SU-DHL-6 (cell line): ENCODE measurements at regions not wholly inside any gene's neighbourhood (a gene's known extent, or its start where the extent isn't known, plus 50 kb on each side); places are given as distances from the start of the nearest gene placed in this dataset.

Experiments used
- H2AFZ ChIP-seq: fragments of 200-600 bp; sonication (generic); 2 replicates; pipeline ENCODE4 v1.6.1; 2014; ENCODE audit warnings: low read depth, mild to moderate bottlenecking, moderate library complexity, mixed read lengths, antibody characterized with exemption, low read length; ENCODE audit not compliant: severe bottlenecking
- H3F3A ChIP-seq: fragments of 200-600 bp; shearing (Covaris generic); 2 replicates; pipeline ENCODE4 v1.6.0; 2016; ENCODE audit warnings: antibody characterized with exemption, mild to moderate bottlenecking; ENCODE audit not compliant: insufficient read depth
- H3K27ac ChIP-seq: fragments of 200-600 bp; sonication (generic); 2 replicates; pipeline ENCODE4 v1.5.1; 2016; ENCODE audit warnings: low read depth, mild to moderate bottlenecking, low read length, moderate library complexity, mixed read lengths
- H3K27me3 ChIP-seq: fragments of 200-600 bp; sonication (generic), shearing (Covaris generic); 2 replicates; pipeline ENCODE4 v1.6.0; 2014; ENCODE audit warnings: mild to moderate bottlenecking, low read length
- H3K36me3 ChIP-seq: fragments of 200-600 bp; sonication (generic); 2 replicates; pipeline ENCODE4 v1.6.1; 2014; ENCODE audit warnings: mild to moderate bottlenecking, low read length, mixed read lengths
- H3K4me2 ChIP-seq: fragments of 300-600, 200-600 bp; shearing (Covaris generic), sonication (generic); 2 replicates; pipeline ENCODE4 v1.6.0; 2014; ENCODE audit warnings: low read length, low read depth, mild to moderate bottlenecking; ENCODE audit not compliant: poor library complexity, severe bottlenecking
- H3K4me3 ChIP-seq: fragments of 200-600 bp; sonication (generic); 2 replicates; pipeline ENCODE4 v1.5.1; 2014; ENCODE audit warnings: antibody characterized with exemption, low read length, mild to moderate bottlenecking, mixed read lengths; ENCODE audit not compliant: insufficient read depth, poor library complexity, severe bottlenecking
- H3K79me2 ChIP-seq: fragments of 200-600 bp; sonication (generic); 2 replicates; pipeline ENCODE4 v1.6.1; 2014; ENCODE audit warnings: mild to moderate bottlenecking, low read length, moderate library complexity; ENCODE audit not compliant: insufficient read depth
- H3K9ac ChIP-seq: fragments of 200-600 bp; sonication (generic); 2 replicates; pipeline ENCODE4 v1.7.0; 2014; ENCODE audit warnings: mild to moderate bottlenecking, low read length
- H3K9me2 ChIP-seq: fragments of 200-600 bp; sonication (generic); replicated peaks from 2 replicates; pipeline ENCODE4 v1.6.1; 2014; ENCODE audit warnings: low read length; ENCODE audit not compliant: insufficient read depth
- H3K9me3 ChIP-seq: fragments of 200-600 bp; sonication (generic); 2 replicates; pipeline ENCODE4 v1.6.1; 2014; ENCODE audit warnings: low read length, mixed read lengths; ENCODE audit not compliant: insufficient read depth
- H4K20me1 ChIP-seq: fragments of 200-600 bp; sonication (generic); 2 replicates; pipeline ENCODE4 v1.6.1; 2014; ENCODE audit warnings: low read depth, mild to moderate bottlenecking, antibody characterized with exemption, low read length, moderate library complexity, mixed read lengths
- CTCF ChIP-seq: fragments of 200-600 bp; sonication (generic); IDR thresholded peaks from one replicate; pipeline ENCODE4 v1.5.1; 2017; ENCODE audit warnings: antibody characterized with exemption, mild to moderate bottlenecking, low read length, moderate library complexity; ENCODE audit not compliant: insufficient read depth, poor library complexity, severe bottlenecking
- EZH2phosphoT487 ChIP-seq: fragments of 200-600 bp; sonication (generic), shearing (Covaris generic); conservative IDR thresholded peaks from 2 replicates; pipeline ENCODE4 v1.6.1; 2018; ENCODE audit warnings: mild to moderate bottlenecking, antibody characterized with exemption, low read length, moderate library complexity, mixed read lengths

GRCh38 chr10:131805696-131806095 is 95.1 kb upstream of the PPP2R2D start:
- Histone ChIP-seq H3K27ac (no peak overlapping the region), H3K4me3 (no peak overlapping the region), H2AFZ (no peak overlapping the region), H3K79me2 (no peaks in the 10 kb centered on the region), H3F3A (no peaks in the 10 kb centered on the region), H3K4me2 (no peak overlapping the region), H3K27me3 (no peaks in the 10 kb centered on the region), H3K9ac (no peak overlapping the region), H3K9me2 (no peaks in the 10 kb centered on the region), H4K20me1 (no peaks in the 10 kb centered on the region), H3K9me3 (no peaks in the 10 kb centered on the region), H3K36me3 (no peaks in the 10 kb centered on the region)
- TF ChIP-seq EZH2phosphoT487 (no peak), CTCF (no peak)

GRCh38 chr10:131806146-131806545 is 94.7 kb upstream of the PPP2R2D start:
- H3K9me3 ChIP-seq = no peaks in the 10 kb centered on the region
- H4K20me1 ChIP-seq = no peaks in the 10 kb centered on the region
- no peaks in the 10 kb centered on the region; the same call in 1 of the 2 replicates for H3K27me3 ChIP-seq
- H2AFZ ChIP-seq = no peak overlapping the region
- H3K27ac ChIP-seq = no peak overlapping the region
- no peak overlapping the region for H3K4me2 ChIP-seq
- no peaks in the 10 kb centered on the region for H3K36me3 ChIP-seq
- TF ChIP-seq CTCF (no peak), EZH2phosphoT487 (no peak)
- no peaks in the 10 kb centered on the region for H3F3A ChIP-seq
- H3K9me2 ChIP-seq = no peaks in the 10 kb centered on the region
- no peak overlapping the region for H3K9ac ChIP-seq
- no peaks in the 10 kb centered on the region for H3K79me2 ChIP-seq
- no peak overlapping the region for H3K4me3 ChIP-seq

GRCh38 chr10:131806646-131807317 is 94.0 kb upstream of the PPP2R2D start:
- Histone ChIP-seq H3K9me2 (no peaks in the 10 kb centered on the region), H3K27ac (no peak overlapping the region), H3K36me3 (no peaks in the 10 kb centered on the region), H3F3A (no peaks in the 10 kb centered on the region), H3K27me3 (no peaks in the 10 kb centered on the region; the same call in 1 of the 2 replicates), H4K20me1 (no peaks in the 10 kb centered on the region), H3K79me2 (no peaks in the 10 kb centered on the region), H3K4me3 (no peak overlapping the region), H2AFZ (no peak overlapping the region), H3K4me2 (no peak overlapping the region), H3K9ac (no peak overlapping the region), H3K9me3 (no peaks in the 10 kb centered on the region)
- TF ChIP-seq EZH2phosphoT487 (no peak), CTCF (no peak)
